ENCODE measurements at regions not wholly inside any gene's neighbourhood (a gene's known extent, or its start where the extent isn't known, plus 50 kb on each side); places are given as distances from the start of the nearest gene placed in this dataset.
"Not testable (repeated sequence)": the region's sequence is repeated elsewhere in the genome, so short reads cannot be mapped to it uniquely, and the experiment has no call there.

DNA sequence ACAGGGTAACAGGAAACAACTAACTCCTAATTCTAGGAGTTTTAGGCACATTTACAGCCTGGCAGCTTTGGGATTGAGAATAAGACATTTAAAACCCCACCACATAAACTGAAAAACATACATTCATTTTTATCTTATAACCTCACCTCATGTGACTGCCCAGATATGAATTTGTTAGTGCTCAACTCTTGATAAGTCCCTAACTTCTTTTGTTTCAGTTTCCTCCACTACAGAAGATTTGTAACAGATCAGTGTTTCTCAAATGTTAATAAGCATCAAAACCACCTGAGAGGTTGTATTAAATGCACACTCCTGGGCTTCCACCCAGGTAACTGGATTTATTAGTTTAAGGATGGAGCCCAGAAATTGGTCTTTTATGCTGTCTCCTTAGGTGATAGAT is 190.1 kb upstream of the ARID1B start:
- Mint-ChIP-seq H3K4me1 (ENCODE audit: low read depth) (peaks cover 24% of the 10 kb centered on the region), H3K4me3 (ENCODE audit: unreplicated experiment) (no peak overlapping the region), H3K36me3 (ENCODE audit: low read depth) (peaks cover 1% of the 10 kb centered on the region), H3K27me3 (ENCODE audit: low read depth) (peaks cover 10% of the 10 kb centered on the region), H3K27ac (ENCODE audit: unreplicated experiment) (no peak overlapping the region), H3K9me3 (ENCODE audit: low read depth) (no peaks in the 10 kb centered on the region)
- TF ChIP-seq, protein P1, sequence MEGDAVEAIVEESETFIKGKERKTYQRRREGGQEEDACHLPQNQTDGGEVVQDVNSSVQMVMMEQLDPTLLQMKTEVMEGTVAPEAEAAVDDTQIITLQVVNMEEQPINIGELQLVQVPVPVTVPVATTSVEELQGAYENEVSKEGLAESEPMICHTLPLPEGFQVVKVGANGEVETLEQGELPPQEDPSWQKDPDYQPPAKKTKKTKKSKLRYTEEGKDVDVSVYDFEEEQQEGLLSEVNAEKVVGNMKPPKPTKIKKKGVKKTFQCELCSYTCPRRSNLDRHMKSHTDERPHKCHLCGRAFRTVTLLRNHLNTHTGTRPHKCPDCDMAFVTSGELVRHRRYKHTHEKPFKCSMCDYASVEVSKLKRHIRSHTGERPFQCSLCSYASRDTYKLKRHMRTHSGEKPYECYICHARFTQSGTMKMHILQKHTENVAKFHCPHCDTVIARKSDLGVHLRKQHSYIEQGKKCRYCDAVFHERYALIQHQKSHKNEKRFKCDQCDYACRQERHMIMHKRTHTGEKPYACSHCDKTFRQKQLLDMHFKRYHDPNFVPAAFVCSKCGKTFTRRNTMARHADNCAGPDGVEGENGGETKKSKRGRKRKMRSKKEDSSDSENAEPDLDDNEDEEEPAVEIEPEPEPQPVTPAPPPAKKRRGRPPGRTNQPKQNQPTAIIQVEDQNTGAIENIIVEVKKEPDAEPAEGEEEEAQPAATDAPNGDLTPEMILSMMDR (IDR thresholded peaks at IDR 0.05) = no peak
- no peak for DNase-seq (ENCODE audit: low spot score)

DNA sequence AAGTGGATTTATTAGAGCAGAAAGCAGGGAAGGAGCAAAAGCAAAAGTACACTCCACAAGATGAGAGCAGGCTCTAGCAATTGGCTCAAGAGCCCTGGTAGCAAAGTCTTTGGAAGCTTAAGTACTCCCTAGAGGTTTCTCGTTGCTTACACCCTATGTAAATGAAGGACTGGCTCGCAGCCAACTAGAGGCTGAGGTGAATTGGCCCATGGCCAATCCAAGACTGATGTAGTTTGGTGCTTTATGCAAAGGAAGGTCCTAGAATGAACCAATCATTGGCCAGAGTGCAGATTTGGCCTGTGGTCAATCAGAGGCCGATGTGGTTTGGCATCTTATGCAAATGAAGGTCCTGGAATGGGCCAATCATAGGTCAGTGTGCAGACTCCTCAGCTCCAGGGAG is 191.3 kb upstream of the ARID1B start:
- DNase-seq (ENCODE audit: low spot score) = no peak
- peaks cover 15% of the 10 kb centered on the region for H3K27me3 Mint-ChIP-seq (ENCODE audit: low read depth)
- no peak overlapping the region for H3K4me3 Mint-ChIP-seq (ENCODE audit: unreplicated experiment)
- TF ChIP-seq, protein P1 (IDR thresholded peaks at IDR 0.05) = no peak
- peaks cover 24% of the 10 kb centered on the region for H3K4me1 Mint-ChIP-seq (ENCODE audit: low read depth)
- H3K27ac Mint-ChIP-seq (ENCODE audit: unreplicated experiment) = no peak overlapping the region
- peaks cover 5% of the 10 kb centered on the region for H3K36me3 Mint-ChIP-seq (ENCODE audit: low read depth)
- peaks cover 7% of the 10 kb centered on the region for H3K9me3 Mint-ChIP-seq (ENCODE audit: low read depth)

DNA sequence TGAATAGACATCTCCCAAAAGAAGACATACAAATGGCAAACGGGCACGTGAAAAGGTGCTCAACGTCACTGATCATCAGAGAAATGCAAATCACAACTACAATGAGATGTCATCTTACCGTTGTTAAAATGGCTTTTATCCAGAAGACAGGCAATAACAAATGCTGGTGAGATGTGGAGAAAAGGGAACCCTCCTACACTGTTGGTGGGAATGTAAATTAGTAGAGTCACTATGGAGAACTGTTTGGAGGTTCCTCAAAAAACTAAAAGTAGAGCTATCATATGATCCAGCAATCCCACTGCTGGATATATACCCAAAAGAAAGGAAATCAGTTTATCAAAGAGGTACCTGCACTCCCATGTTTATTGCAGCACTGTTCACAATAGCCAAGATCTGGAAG is 193.1 kb upstream of the ARID1B start:
- H3K9me3 Mint-ChIP-seq (ENCODE audit: low read depth) = peaks cover 24% of the 10 kb centered on the region
- not testable (repeated sequence) for H3K27ac Mint-ChIP-seq (ENCODE audit: unreplicated experiment); H3K4me3 Mint-ChIP-seq (ENCODE audit: unreplicated experiment); DNase-seq (ENCODE audit: low spot score); H3K36me3 Mint-ChIP-seq (ENCODE audit: low read depth)
- peaks cover 16% of the 10 kb centered on the region for H3K4me1 Mint-ChIP-seq (ENCODE audit: low read depth)
- peaks cover 17% of the 10 kb centered on the region for H3K27me3 Mint-ChIP-seq (ENCODE audit: low read depth)

DNA sequence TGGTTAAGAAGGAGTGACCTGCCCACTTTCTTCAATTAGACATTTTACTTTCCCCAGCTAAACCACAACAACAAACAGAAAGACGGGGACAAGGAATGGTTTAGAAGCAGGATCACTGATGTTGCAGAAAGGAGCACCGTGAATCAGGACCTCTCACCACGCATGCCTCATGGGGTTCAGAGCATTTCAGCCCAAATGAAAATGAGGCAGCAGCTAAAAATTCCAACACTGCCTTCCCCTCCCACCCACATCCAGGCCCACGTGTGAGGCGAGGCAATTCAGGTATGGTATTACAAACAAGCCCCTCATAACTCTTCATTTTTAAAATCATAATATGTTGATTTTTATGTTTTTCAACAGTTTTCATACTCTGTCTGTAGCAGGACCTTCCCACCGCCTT is 194.1 kb upstream of the ARID1B start:
- Mint-ChIP-seq H3K4me3 (ENCODE audit: unreplicated experiment) (no peak overlapping the region), H3K27me3 (ENCODE audit: low read depth) (peaks cover 17% of the 10 kb centered on the region), H3K27ac (ENCODE audit: unreplicated experiment) (no peak overlapping the region), H3K36me3 (ENCODE audit: low read depth) (peaks cover 10% of the 10 kb centered on the region), H3K9me3 (ENCODE audit: low read depth) (peaks cover 33% of the 10 kb centered on the region), H3K4me1 (ENCODE audit: low read depth) (peaks cover 11% of the 10 kb centered on the region)
- DNase-seq (ENCODE audit: low spot score) = no peak
- TF ChIP-seq, protein P1 (IDR thresholded peaks at IDR 0.05) = no peak

DNA sequence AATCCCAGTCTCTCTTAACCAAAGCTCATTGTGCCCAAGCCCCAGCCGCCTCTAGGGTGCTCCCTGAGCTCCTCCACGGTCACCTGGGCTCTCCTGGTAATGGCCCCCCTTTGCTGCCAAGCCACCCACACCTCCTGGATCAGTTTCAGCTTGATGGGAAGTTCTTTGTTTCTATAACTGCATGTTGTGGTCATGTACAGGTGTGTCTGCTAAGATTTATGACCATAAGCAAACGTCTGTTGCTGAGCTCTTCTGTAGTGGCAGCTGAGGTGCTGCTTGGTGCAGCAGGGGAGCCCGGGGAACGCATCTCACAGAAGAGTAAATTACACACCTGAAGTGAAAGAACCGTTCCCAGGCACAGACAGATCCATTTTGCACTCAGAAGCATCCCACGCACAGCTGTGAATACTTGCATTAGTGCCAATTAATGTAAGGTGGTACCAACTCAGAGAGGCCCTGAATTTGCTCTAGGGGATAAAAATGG is 194.6 kb upstream of the ARID1B start:
- Mint-ChIP-seq H3K27me3 (ENCODE audit: low read depth) (peaks cover 17% of the 10 kb centered on the region), H3K27ac (ENCODE audit: unreplicated experiment) (no peak overlapping the region), H3K36me3 (ENCODE audit: low read depth) (peaks cover 10% of the 10 kb centered on the region), H3K4me1 (ENCODE audit: low read depth) (peaks cover 6% of the 10 kb centered on the region), H3K4me3 (ENCODE audit: unreplicated experiment) (no peak overlapping the region), H3K9me3 (ENCODE audit: low read depth) (peaks cover 36% of the 10 kb centered on the region)
- TF ChIP-seq, protein P1 (IDR thresholded peaks at IDR 0.05) = no peak
- no peak for DNase-seq (ENCODE audit: low spot score)

DNA sequence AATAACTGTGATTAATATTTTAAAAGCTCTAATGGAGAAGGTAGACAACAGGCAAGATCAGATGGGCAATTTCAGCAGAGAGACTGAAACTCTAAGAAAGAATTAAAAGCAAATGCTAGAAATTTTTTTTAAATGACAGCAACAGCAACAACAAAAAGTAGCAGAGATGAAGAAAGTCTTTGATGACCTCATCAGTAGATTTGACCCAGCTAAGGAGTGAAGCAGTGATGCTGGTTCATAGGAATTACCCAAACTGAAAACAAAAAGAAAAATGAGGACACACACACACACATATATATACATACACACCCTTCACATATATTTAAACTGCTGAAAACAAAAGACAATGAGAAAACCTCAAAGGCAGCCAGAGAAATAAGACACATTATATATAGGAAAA is 197.6 kb upstream of the ARID1B start:
- H3K36me3 Mint-ChIP-seq (ENCODE audit: low read depth) = peaks cover 23% of the 10 kb centered on the region
- H3K4me3 Mint-ChIP-seq (ENCODE audit: unreplicated experiment) = no peak overlapping the region
- H3K27ac Mint-ChIP-seq (ENCODE audit: unreplicated experiment) = no peak overlapping the region
- DNase-seq (ENCODE audit: low spot score) = no peak
- peaks cover 57% of the 10 kb centered on the region for H3K9me3 Mint-ChIP-seq (ENCODE audit: low read depth)
- H3K4me1 Mint-ChIP-seq (ENCODE audit: low read depth) = no peaks in the 10 kb centered on the region
- peaks cover 17% of the 10 kb centered on the region for H3K27me3 Mint-ChIP-seq (ENCODE audit: low read depth)
- TF ChIP-seq, protein P1 (IDR thresholded peaks at IDR 0.05) = no peak
